GM12878 (cell line): ENCODE measurements at regions not wholly inside any gene's neighbourhood (a gene's known extent, or its start where the extent isn't known, plus 50 kb on each side); places are given as distances from the start of the nearest gene placed in this dataset.

ENCODE experiments used
- ATAC-seq: fragments of 200-7000 bp; cut with Tn5 transposase; 3 replicates; pipeline ENCODE4 v1.9.1; 2020; ENCODE audit warnings: mild to moderate bottlenecking, moderate library complexity
- BruUV-seq: library from RNA; stranded (reverse); fragments of 400-500 nt; replicated peaks from 2 replicates; lab custom pipeline; 2021; lab: Mats Ljungman, UMichigan
- CTCF ChIA-PET: fragments of 300-600 bp; sonication (Branson Sonifier 250); formaldehyde crosslinking; extraction: SDS; loops from one replicate; lab custom pipeline; 2021; ENCODE audit warnings: inconsistent platforms; lab: Yijun Ruan, JAX
- POLR2A ChIA-PET: fragments of 350-600 bp; formaldehyde crosslinking; extraction: SDS; loops from one replicate; lab custom pipeline; 2021; ENCODE audit warnings: inconsistent platforms; lab: Charles Lee
- RAD21 ChIA-PET: fragments of 300-600 bp; sonication (Branson Sonifier 250); formaldehyde crosslinking; loops from one replicate; lab custom pipeline; 2023; ENCODE audit warnings: antibody characterized with exemption; ENCODE audit not compliant: unreplicated experiment; lab: Charles Lee
- SMC1A ChIA-PET: fragments of 300-600 bp; sonication (Branson Sonifier 250); formaldehyde crosslinking; loops from one replicate; lab custom pipeline; 2023; ENCODE audit not compliant: unreplicated experiment, uncharacterized antibody; lab: Charles Lee
- DNase-seq: peaks from one replicate; pipeline ENCODE4 v3.0.0-alpha.2; 2011; ENCODE audit warnings: low read depth, low spot score
- FAIRE-seq: peaks from 3 replicates; lab custom pipeline; 2011; peaks lifted over from hg19 to GRCh38; lab: Jason Lieb, UNC
- H2AFZ ChIP-seq: 2 replicates; pipeline ENCODE4 v1.6.0; 2011; ENCODE audit warnings: low read depth, low read length, control low read depth; ENCODE audit not compliant: control insufficient read depth
- H3K27ac ChIP-seq: 2 replicates; pipeline ENCODE4 v1.5.1; 2011; ENCODE audit warnings: control low read depth; ENCODE audit not compliant: control insufficient read depth, insufficient read depth
- H3K27me3 ChIP-seq, 2 experiments: replicated peaks in 1 of 2; 2 replicates each; pipeline versions ENCODE4 v1.6.0 to v1.6.1; 2011; ENCODE audit warnings: low read length in 1 of 2; ENCODE audit not compliant: control insufficient read depth in 2 of 2, insufficient read depth in 2 of 2
- H3K36me3 ChIP-seq, 2 experiments: 2 replicates each; pipeline ENCODE4 v1.5.1; 2011; ENCODE audit warnings: low read length in 1 of 2; ENCODE audit not compliant: control insufficient read depth in 2 of 2, insufficient read depth in 2 of 2
- H3K4me1 ChIP-seq: 2 replicates; pipeline ENCODE4 v1.6.1; 2011; ENCODE audit warnings: mild to moderate bottlenecking, low read length, moderate library complexity, mixed read lengths; ENCODE audit not compliant: control insufficient read depth, insufficient read depth
- H3K4me2 ChIP-seq: 2 replicates; pipeline ENCODE4 v1.6.0; 2011; ENCODE audit warnings: control low read depth; ENCODE audit not compliant: control insufficient read depth, insufficient read depth
- H3K4me3 ChIP-seq: fragments of 200-600 bp; sonication (generic); 2 replicates; pipeline ENCODE4 v1.5.1; 2016
- H3K79me2 ChIP-seq: 2 replicates; pipeline ENCODE4 v1.6.0; 2011; ENCODE audit warnings: low read length; ENCODE audit not compliant: control insufficient read depth, insufficient read depth
- H3K9ac ChIP-seq: 2 replicates; pipeline ENCODE4 v1.8.0; 2011; ENCODE audit warnings: low read length, control low read depth, mixed read lengths; ENCODE audit not compliant: control insufficient read depth, insufficient read depth
- H3K9me3 ChIP-seq: replicated peaks from 3 replicates; pipeline ENCODE4 v1.5.1; 2011; ENCODE audit warnings: mild to moderate bottlenecking, low read length; ENCODE audit not compliant: control insufficient read depth, insufficient read depth
- H4K20me1 ChIP-seq: 2 replicates; pipeline ENCODE4 v1.6.0; 2011; ENCODE audit not compliant: control insufficient read depth, insufficient read depth
- BMI1 ChIP-seq: fragments of 450-650 bp; IDR thresholded peaks from 2 replicates; pipeline ENCODE4 v1.6.1; 2016; ENCODE audit warnings: mild to moderate bottlenecking, moderate library complexity, borderline replicate concordance
- CHD1 ChIP-seq: IDR thresholded peaks from 2 replicates; pipeline ENCODE4 v1.6.1; 2012; ENCODE audit warnings: low read depth, low read length, improper control_type of control experiment
- GABPA ChIP-seq: IDR thresholded peaks from 2 replicates; pipeline ENCODE4 v1.6.1; 2014; ENCODE audit warnings: antibody characterized with exemption, low read depth, mild to moderate bottlenecking, inconsistent platforms
- GATAD2B ChIP-seq: fragments of 450-650 bp; conservative IDR thresholded peaks from 2 replicates; pipeline ENCODE4 v1.6.1; 2017; ENCODE audit warnings: low read depth, mild to moderate bottlenecking, moderate library complexity
- JUNB ChIP-seq: IDR thresholded peaks from 2 replicates; pipeline ENCODE4 v1.6.1; 2016; ENCODE audit warnings: antibody characterized with exemption, mild to moderate bottlenecking
- SIX5 ChIP-seq: IDR thresholded peaks from 2 replicates; pipeline ENCODE4 v1.6.1; 2011; ENCODE audit warnings: mild to moderate bottlenecking, low read depth, low read length, moderate library complexity; ENCODE audit not compliant: severe bottlenecking
- SMAD5 ChIP-seq: IDR thresholded peaks from 2 replicates; pipeline ENCODE4 v1.6.1; 2016; ENCODE audit warnings: antibody characterized with exemption, low read depth
- SMARCA5 ChIP-seq: fragments of 450-650 bp; IDR thresholded peaks from 2 replicates; pipeline ENCODE4 v1.6.1; 2017; ENCODE audit warnings: mild to moderate bottlenecking
- SPI1 ChIP-seq: IDR thresholded peaks from 2 replicates; pipeline ENCODE4 v1.6.1; 2011; ENCODE audit warnings: low read depth, mild to moderate bottlenecking, low read length, moderate library complexity, borderline replicate concordance; ENCODE audit not compliant: insufficient read depth
- SUZ12 ChIP-seq: fragments of 200-600 bp; sonication (generic); IDR thresholded peaks from one replicate; pipeline ENCODE4 v1.6.1; 2018; ENCODE audit warnings: antibody characterized with exemption, mild to moderate bottlenecking; ENCODE audit not compliant: unreplicated experiment
- ZBTB40 ChIP-seq: fragments of 450-650 bp; IDR thresholded peaks from 2 replicates; pipeline ENCODE4 v1.6.1; 2016; ENCODE audit warnings: mild to moderate bottlenecking, moderate library complexity, borderline replicate concordance
- ZNF687 ChIP-seq: fragments of 450-650 bp; IDR thresholded peaks from 2 replicates; pipeline ENCODE4 v1.6.1; 2017; ENCODE audit warnings: mild to moderate bottlenecking, moderate library complexity
- WGBS: methylation state at CpG from one replicate; pipeline ENCODE4 v1.1.6; 2016; ENCODE audit warnings: low lambda C conversion rate; ENCODE audit not compliant: insufficient replicate concordance, insufficient coverage; ENCODE audit errors: missing lambda C conversion rate; 5-methylcytosine and 5-hydroxymethylcytosine counted together
- in situ Hi-C: fragments of 300-500 bp; cut with MboI; formaldehyde crosslinking; loops from 9 replicates; pipeline ENCODE4 v1.14.3; 2018; ENCODE audit warnings: mixed read lengths
- intact Hi-C: fragments of 100-400 bp; cut with micrococcal nuclease; formaldehyde crosslinking; loops from one replicate; pipeline ENCODE4 v1.14.2; 2022; ENCODE audit not compliant: unreplicated experiment

- Histone ChIP-seq H3K9ac (no peak overlapping the region), H3K4me1 (peaks cover 30% of the 10 kb centered on the region), H3K79me2 (peaks cover 39% of the 10 kb centered on the region), H2AFZ (no peak overlapping the region), H4K20me1 (no peaks in the 10 kb centered on the region), H3K4me3 (no peak overlapping the region), H3K4me2 (no peak overlapping the region), H3K9me3 (no peaks in the 10 kb centered on the region), H3K27me3 (no peaks in the 10 kb centered on the region), H3K36me3 (peaks cover 2 to 6% of the 10 kb centered on the region in 2 experiments; a peak in 3 of 4 replicates), H3K27ac (no peak overlapping the region)
- BruUV-seq = no TSS peak
- intact Hi-C loops = loop anchor here (10.0 kb wide), 1 partner anchor 203 kb away; the partner anchor contains the start of gene SIPA1L1
- CTCF ChIA-PET = interaction anchor here (0.6 to 2.7 kb wide), 6 partner anchors 13 to 98 kb away, joined by 3 to 8 read pairs (median 3); no protein-coding TSS in a partner anchor
- SMC1A ChIA-PET = interaction anchor here (0.6 to 10.2 kb wide), 12 partner anchors 8 to 203 kb away, joined by 3 to 108 read pairs (median 4); no protein-coding TSS in a partner anchor
- DNase-seq = no peak
- RAD21 ChIA-PET = interaction anchor here (0.9 to 1.7 kb wide), 7 partner anchors 23 to 206 kb away, joined by 3 to 5 read pairs (median 3); no protein-coding TSS in a partner anchor
- FAIRE-seq = no peak
- ATAC-seq = no peak
- in situ Hi-C loops = no loop called here
- POLR2A ChIA-PET = interaction anchor here (0.5 to 5.3 kb wide), 5 partner anchors 13 to 312 kb away, joined by 3 to 25 read pairs (median 4); no protein-coding TSS in a partner anchor
- WGBS = 96% methylated on average over 8 of the region's 8 CpGs
- TF ChIP-seq SMARCA5 (no peak), GABPA (no peak), GATAD2B (no peak), SUZ12 (no peak), JUNB (no peak), SMAD5 (no peak), BMI1 (no peak), SIX5 (no peak), ZNF687 (no peak), ZBTB40 (no peak), CHD1 (no peak), SPI1 (no peak)
Observed at GRCh38 chr14:71527838-71528237, 404.4 kb upstream of the RGS6 start.
